ENCODE measurements at regions not wholly inside any gene's neighbourhood (a gene's known extent, or its start where the extent isn't known, plus 50 kb on each side); places are given as distances from the start of the nearest gene placed in this dataset.

DNA sequence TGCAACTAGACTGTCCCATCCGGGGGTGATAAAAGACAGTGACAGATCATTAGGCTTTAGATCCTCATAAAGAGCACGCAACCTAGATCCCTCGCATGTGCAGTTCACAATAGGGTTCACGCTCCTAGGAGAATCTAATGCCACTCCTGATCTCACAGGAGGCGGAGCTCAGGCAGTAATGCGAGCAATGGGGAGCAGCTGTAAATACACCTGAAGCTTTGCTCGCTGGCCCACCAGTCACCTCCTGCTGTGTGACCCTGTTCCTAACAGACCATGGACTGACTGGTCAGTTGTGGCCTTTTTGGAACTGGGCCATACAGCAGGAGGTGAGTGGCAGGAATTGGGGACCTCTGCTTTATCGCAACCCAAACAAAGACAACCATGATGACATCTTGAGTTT, 173.2 kb downstream of the DLEU7 start:
- Histone ChIP-seq H3K9me3 (ENCODE audit: insufficient read depth, low read depth, low read length) (no peaks in the 10 kb centered on the region), H3K4me3 (ENCODE audit: insufficient read depth, low read depth, low read length) (no peak overlapping the region), H3K4me2 (ENCODE audit: low read length) (no peak overlapping the region), H4K20me1 (ENCODE audit: insufficient read depth, low read length) (no peaks in the 10 kb centered on the region), H3K27me3 (ENCODE audit: insufficient read depth, low read length) (no peaks in the 10 kb centered on the region), H3K79me2 (ENCODE audit: insufficient read depth, low read length) (no peaks in the 10 kb centered on the region), H2AFZ (ENCODE audit: low read depth, low read length) (no peak overlapping the region), H3K27ac (ENCODE audit: low read depth, low read length) (no peak overlapping the region), H3K36me3 (ENCODE audit: insufficient read depth, low read length) (no peaks in the 10 kb centered on the region), H3K4me1 (ENCODE audit: insufficient read depth, low read length) (no peaks in the 10 kb centered on the region), H3K9ac (ENCODE audit: low read length) (no peak overlapping the region)
- FAIRE-seq (no peak), DNase-seq (ENCODE audit: low read depth) (no peak)
- peaks cover 6% of the 10 kb centered on the region for H3K36me3 Mint-ChIP-seq (ENCODE audit: low read depth, unreplicated experiment)
- no peak overlapping the region for H3K27ac Mint-ChIP-seq (ENCODE audit: unreplicated experiment)
- no peak for TF ChIP-seq EZH2 (IDR thresholded peaks at IDR 0.05; ENCODE audit: insufficient read depth, low read length)
- TF ChIP-seq, protein P1, sequence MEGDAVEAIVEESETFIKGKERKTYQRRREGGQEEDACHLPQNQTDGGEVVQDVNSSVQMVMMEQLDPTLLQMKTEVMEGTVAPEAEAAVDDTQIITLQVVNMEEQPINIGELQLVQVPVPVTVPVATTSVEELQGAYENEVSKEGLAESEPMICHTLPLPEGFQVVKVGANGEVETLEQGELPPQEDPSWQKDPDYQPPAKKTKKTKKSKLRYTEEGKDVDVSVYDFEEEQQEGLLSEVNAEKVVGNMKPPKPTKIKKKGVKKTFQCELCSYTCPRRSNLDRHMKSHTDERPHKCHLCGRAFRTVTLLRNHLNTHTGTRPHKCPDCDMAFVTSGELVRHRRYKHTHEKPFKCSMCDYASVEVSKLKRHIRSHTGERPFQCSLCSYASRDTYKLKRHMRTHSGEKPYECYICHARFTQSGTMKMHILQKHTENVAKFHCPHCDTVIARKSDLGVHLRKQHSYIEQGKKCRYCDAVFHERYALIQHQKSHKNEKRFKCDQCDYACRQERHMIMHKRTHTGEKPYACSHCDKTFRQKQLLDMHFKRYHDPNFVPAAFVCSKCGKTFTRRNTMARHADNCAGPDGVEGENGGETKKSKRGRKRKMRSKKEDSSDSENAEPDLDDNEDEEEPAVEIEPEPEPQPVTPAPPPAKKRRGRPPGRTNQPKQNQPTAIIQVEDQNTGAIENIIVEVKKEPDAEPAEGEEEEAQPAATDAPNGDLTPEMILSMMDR (IDR thresholded peaks at IDR 0.05; ENCODE audit: insufficient read depth, low read depth, low read length) = no peak
- peaks cover 6% of the 10 kb centered on the region for H3K4me1 Mint-ChIP-seq (ENCODE audit: low read depth, unreplicated experiment)
- H3K9me3 Mint-ChIP-seq (ENCODE audit: unreplicated experiment) = peaks cover 6% of the 10 kb centered on the region
- H3K27me3 Mint-ChIP-seq (ENCODE audit: low read depth, unreplicated experiment) = peaks cover 5% of the 10 kb centered on the region
- H3K4me3 Mint-ChIP-seq (ENCODE audit: unreplicated experiment) = no peak overlapping the region

DNA sequence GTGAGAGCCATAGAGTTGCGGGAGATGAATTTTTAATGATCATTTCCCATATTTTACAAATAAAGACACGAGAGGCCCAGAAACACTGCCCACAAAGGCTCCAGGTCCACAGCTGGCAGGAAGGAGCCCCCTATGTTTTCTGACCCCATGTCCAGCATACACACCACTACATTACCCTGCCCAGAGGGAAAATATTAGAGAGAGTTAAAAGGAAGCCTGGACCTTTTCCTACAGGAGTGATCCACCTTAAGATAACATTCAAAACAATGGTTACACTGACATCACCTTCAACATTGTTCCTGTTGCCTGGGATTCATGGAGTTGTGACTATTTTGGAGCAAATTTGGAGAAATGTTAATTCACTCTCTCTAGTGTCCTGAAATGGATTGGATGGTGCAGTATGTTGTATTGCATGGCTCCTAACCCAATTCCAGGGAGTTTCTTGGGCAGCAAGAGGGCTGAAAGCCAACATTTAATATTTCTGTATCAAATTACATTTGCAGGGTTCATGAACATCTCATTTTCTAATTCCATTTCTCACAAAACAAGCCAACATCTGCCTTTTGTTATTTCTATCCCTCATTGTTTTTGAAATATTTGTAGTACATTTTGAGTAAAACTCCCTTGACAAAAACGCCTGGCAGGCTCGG, 172.5 kb downstream of the DLEU7 start:
- H3K27me3 ChIP-seq (ENCODE audit: insufficient read depth, low read length) = no peaks in the 10 kb centered on the region
- H2AFZ ChIP-seq (ENCODE audit: low read depth, low read length) = no peak overlapping the region
- peaks cover under 1% of the 10 kb centered on the region for H3K4me1 ChIP-seq (ENCODE audit: insufficient read depth, low read length)
- DNase-seq (ENCODE audit: low read depth) = no peak
- H3K79me2 ChIP-seq (ENCODE audit: insufficient read depth, low read length) = no peaks in the 10 kb centered on the region
- Mint-ChIP-seq H3K36me3 (ENCODE audit: low read depth, unreplicated experiment) (peaks cover 6% of the 10 kb centered on the region), H3K27me3 (ENCODE audit: low read depth, unreplicated experiment) (peaks cover 5% of the 10 kb centered on the region), H3K27ac (ENCODE audit: unreplicated experiment) (no peak overlapping the region), H3K4me3 (ENCODE audit: unreplicated experiment) (no peak overlapping the region), H3K9me3 (ENCODE audit: unreplicated experiment) (peaks cover 6% of the 10 kb centered on the region), H3K4me1 (ENCODE audit: low read depth, unreplicated experiment) (peaks cover 9% of the 10 kb centered on the region)
- H3K36me3 ChIP-seq (ENCODE audit: insufficient read depth, low read length) = no peaks in the 10 kb centered on the region
- no peak overlapping the region for H3K9ac ChIP-seq (ENCODE audit: low read length)
- H3K4me3 ChIP-seq (ENCODE audit: insufficient read depth, low read depth, low read length) = no peak overlapping the region
- no peaks in the 10 kb centered on the region for H3K9me3 ChIP-seq (ENCODE audit: insufficient read depth, low read depth, low read length)
- H3K27ac ChIP-seq (ENCODE audit: low read depth, low read length) = no peak overlapping the region
- TF ChIP-seq EZH2 (IDR thresholded peaks at IDR 0.05; ENCODE audit: insufficient read depth, low read length) = no peak
- TF ChIP-seq, protein P1 (IDR thresholded peaks at IDR 0.05; ENCODE audit: insufficient read depth, low read depth, low read length) = no peak
- no peak for FAIRE-seq
- H4K20me1 ChIP-seq (ENCODE audit: insufficient read depth, low read length) = no peaks in the 10 kb centered on the region
- no peak overlapping the region for H3K4me2 ChIP-seq (ENCODE audit: low read length)

DNA sequence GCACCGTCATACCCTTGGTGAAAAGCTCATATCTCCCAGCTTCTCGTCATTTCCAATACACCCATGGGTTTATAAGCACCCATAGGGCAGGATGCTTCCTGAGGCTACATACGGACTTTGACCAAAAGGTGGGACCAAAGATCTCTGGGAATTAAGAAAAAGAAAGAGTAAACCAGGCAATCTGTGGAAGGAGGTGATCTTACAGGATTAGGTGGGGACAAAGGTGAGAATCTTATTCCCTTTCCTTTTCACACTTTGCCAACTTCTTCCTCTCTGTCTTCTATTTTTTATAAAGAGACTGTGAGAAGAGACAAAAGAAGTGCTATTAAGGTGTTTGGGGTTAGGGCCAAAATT, 172.0 kb downstream of the DLEU7 start:
- H2AFZ ChIP-seq (ENCODE audit: low read depth, low read length) = no peak overlapping the region
- Mint-ChIP-seq H3K4me1 (ENCODE audit: low read depth, unreplicated experiment) (peaks cover 14% of the 10 kb centered on the region), H3K9me3 (ENCODE audit: unreplicated experiment) (peaks cover 2% of the 10 kb centered on the region), H3K27me3 (ENCODE audit: low read depth, unreplicated experiment) (peaks cover 5% of the 10 kb centered on the region), H3K36me3 (ENCODE audit: low read depth, unreplicated experiment) (peaks cover 6% of the 10 kb centered on the region), H3K4me3 (ENCODE audit: unreplicated experiment) (no peak overlapping the region), H3K27ac (ENCODE audit: unreplicated experiment) (no peak overlapping the region)
- H3K27ac ChIP-seq (ENCODE audit: low read depth, low read length) = no peak overlapping the region
- no peak overlapping the region for H3K4me2 ChIP-seq (ENCODE audit: low read length)
- FAIRE-seq (no peak), DNase-seq (ENCODE audit: low read depth) (no peak)
- no peak overlapping the region for H3K4me3 ChIP-seq (ENCODE audit: insufficient read depth, low read depth, low read length)
- no peaks in the 10 kb centered on the region for H3K79me2 ChIP-seq (ENCODE audit: insufficient read depth, low read length)
- TF ChIP-seq, protein P1 (IDR thresholded peaks at IDR 0.05; ENCODE audit: insufficient read depth, low read depth, low read length) = no peak
- no peaks in the 10 kb centered on the region for H4K20me1 ChIP-seq (ENCODE audit: insufficient read depth, low read length)
- no peaks in the 10 kb centered on the region for H3K36me3 ChIP-seq (ENCODE audit: insufficient read depth, low read length)
- H3K27me3 ChIP-seq (ENCODE audit: insufficient read depth, low read length) = no peaks in the 10 kb centered on the region
- peaks cover 6% of the 10 kb centered on the region for H3K4me1 ChIP-seq (ENCODE audit: insufficient read depth, low read length)
- H3K9me3 ChIP-seq (ENCODE audit: insufficient read depth, low read depth, low read length) = no peaks in the 10 kb centered on the region
- H3K9ac ChIP-seq (ENCODE audit: low read length) = no peak overlapping the region

Measured in astrocyte (in vitro differentiated cells and primary cell).